GM12878 (cell line): ENCODE measurements at regions not wholly inside any gene's neighbourhood (a gene's known extent, or its start where the extent isn't known, plus 50 kb on each side); places are given as distances from the start of the nearest gene placed in this dataset.

Experiments used
- ATAC-seq: fragments of 200-7000 bp; cut with Tn5 transposase; 3 replicates; pipeline ENCODE4 v1.9.1; 2020; ENCODE audit warnings: mild to moderate bottlenecking, moderate library complexity
- BruUV-seq: library from RNA; stranded (reverse); fragments of 400-500 nt; replicated peaks from 2 replicates; lab custom pipeline; 2021; lab: Mats Ljungman, UMichigan
- CTCF ChIA-PET: fragments of 300-600 bp; sonication (Branson Sonifier 250); formaldehyde crosslinking; extraction: SDS; loops from one replicate; lab custom pipeline; 2021; ENCODE audit warnings: inconsistent platforms; lab: Yijun Ruan, JAX
- POLR2A ChIA-PET: fragments of 350-600 bp; formaldehyde crosslinking; extraction: SDS; loops from one replicate; lab custom pipeline; 2021; ENCODE audit warnings: inconsistent platforms; lab: Charles Lee
- RAD21 ChIA-PET: fragments of 300-600 bp; sonication (Branson Sonifier 250); formaldehyde crosslinking; loops from one replicate; lab custom pipeline; 2023; ENCODE audit warnings: antibody characterized with exemption; ENCODE audit not compliant: unreplicated experiment; lab: Charles Lee
- SMC1A ChIA-PET: fragments of 300-600 bp; sonication (Branson Sonifier 250); formaldehyde crosslinking; loops from one replicate; lab custom pipeline; 2023; ENCODE audit not compliant: unreplicated experiment, uncharacterized antibody; lab: Charles Lee
- DNase-seq: peaks from one replicate; pipeline ENCODE4 v3.0.0-alpha.2; 2011; ENCODE audit warnings: low read depth, low spot score
- FAIRE-seq: peaks from 3 replicates; lab custom pipeline; 2011; peaks lifted over from hg19 to GRCh38; lab: Jason Lieb, UNC
- H2AFZ ChIP-seq: 2 replicates; pipeline ENCODE4 v1.6.0; 2011; ENCODE audit warnings: low read depth, low read length, control low read depth; ENCODE audit not compliant: control insufficient read depth
- H3K27ac ChIP-seq: 2 replicates; pipeline ENCODE4 v1.5.1; 2011; ENCODE audit warnings: control low read depth; ENCODE audit not compliant: control insufficient read depth, insufficient read depth
- H3K27me3 ChIP-seq, 2 experiments: replicated peaks in 1 of 2; 2 replicates each; pipeline versions ENCODE4 v1.6.0 to v1.6.1; 2011; ENCODE audit warnings: low read length in 1 of 2; ENCODE audit not compliant: control insufficient read depth in 2 of 2, insufficient read depth in 2 of 2
- H3K36me3 ChIP-seq, 2 experiments: 2 replicates each; pipeline ENCODE4 v1.5.1; 2011; ENCODE audit warnings: low read length in 1 of 2; ENCODE audit not compliant: control insufficient read depth in 2 of 2, insufficient read depth in 2 of 2
- H3K4me1 ChIP-seq: 2 replicates; pipeline ENCODE4 v1.6.1; 2011; ENCODE audit warnings: mild to moderate bottlenecking, low read length, moderate library complexity, mixed read lengths; ENCODE audit not compliant: control insufficient read depth, insufficient read depth
- H3K4me2 ChIP-seq: 2 replicates; pipeline ENCODE4 v1.6.0; 2011; ENCODE audit warnings: control low read depth; ENCODE audit not compliant: control insufficient read depth, insufficient read depth
- H3K4me3 ChIP-seq: fragments of 200-600 bp; sonication (generic); 2 replicates; pipeline ENCODE4 v1.5.1; 2016
- H3K79me2 ChIP-seq: 2 replicates; pipeline ENCODE4 v1.6.0; 2011; ENCODE audit warnings: low read length; ENCODE audit not compliant: control insufficient read depth, insufficient read depth
- H3K9ac ChIP-seq: 2 replicates; pipeline ENCODE4 v1.8.0; 2011; ENCODE audit warnings: low read length, control low read depth, mixed read lengths; ENCODE audit not compliant: control insufficient read depth, insufficient read depth
- H3K9me3 ChIP-seq: replicated peaks from 3 replicates; pipeline ENCODE4 v1.5.1; 2011; ENCODE audit warnings: mild to moderate bottlenecking, low read length; ENCODE audit not compliant: control insufficient read depth, insufficient read depth
- H4K20me1 ChIP-seq: 2 replicates; pipeline ENCODE4 v1.6.0; 2011; ENCODE audit not compliant: control insufficient read depth, insufficient read depth
- CHD4 ChIP-seq: fragments of 200-600 bp; sonication (generic); IDR thresholded peaks from 2 replicates; pipeline ENCODE4 v1.6.1; 2016; ENCODE audit warnings: mild to moderate bottlenecking
- E2F4 ChIP-seq: IDR thresholded peaks from 2 replicates; pipeline ENCODE4 v1.6.1; 2012; ENCODE audit warnings: low read depth, low read length, improper control_type of control experiment
- KDM1A ChIP-seq: fragments of 200-600 bp; sonication (generic); IDR thresholded peaks from 2 replicates; pipeline ENCODE4 v1.6.1; 2016; ENCODE audit warnings: borderline replicate concordance
- NFYA ChIP-seq: IDR thresholded peaks from 2 replicates; pipeline ENCODE4 v1.6.1; 2011; ENCODE audit warnings: low read depth, mild to moderate bottlenecking, low read length, improper control_type of control experiment, borderline replicate concordance
- POLR2A ChIP-seq: IDR thresholded peaks from 2 replicates; pipeline ENCODE4 v1.6.1; 2011; ENCODE audit warnings: low read depth, mild to moderate bottlenecking, low read length
- SIN3A ChIP-seq: IDR thresholded peaks from 2 replicates; pipeline ENCODE4 v1.6.1; 2012; ENCODE audit warnings: low read depth, low read length, improper control_type of control experiment
- WGBS: methylation state at CpG from one replicate; pipeline ENCODE4 v1.1.6; 2016; ENCODE audit warnings: low lambda C conversion rate; ENCODE audit not compliant: insufficient replicate concordance, insufficient coverage; ENCODE audit errors: missing lambda C conversion rate; 5-methylcytosine and 5-hydroxymethylcytosine counted together
- in situ Hi-C: fragments of 300-500 bp; cut with MboI; formaldehyde crosslinking; loops from 9 replicates; pipeline ENCODE4 v1.14.3; 2018; ENCODE audit warnings: mixed read lengths
- intact Hi-C: fragments of 100-400 bp; cut with micrococcal nuclease; formaldehyde crosslinking; loops from one replicate; pipeline ENCODE4 v1.14.2; 2022; ENCODE audit not compliant: unreplicated experiment

- Histone ChIP-seq H3K9ac (no peak overlapping the region), H2AFZ (no peak overlapping the region), H3K4me3 (no peak overlapping the region)
- CTCF ChIA-PET: interaction anchor here (0.5 to 3.7 kb wide), 3 partner anchors 13 to 147 kb away, joined by 3 to 31 read pairs (median 6); no protein-coding TSS in a partner anchor
- TF ChIP-seq KDM1A (no peak), POLR2A (no peak), SIN3A (no peak), E2F4 (no peak), CHD4 (no peak), NFYA (no peak)
- TF ChIP-seq, all 136 proteins: peak for 0
- in situ Hi-C loops (loop anchor here (5.0 kb wide), 1 partner anchor 279 kb away; no protein-coding TSS in a partner anchor), intact Hi-C loops (loop anchor here (2.0 to 5.0 kb wide), 2 partner anchors 209 to 279 kb away; no protein-coding TSS in a partner anchor)
- ChIA-PET SMC1A (no interaction called here), RAD21 (no interaction called here), POLR2A (no interaction called here)
- peak; percentile 48 for ATAC-seq
- no peaks in the 10 kb centered on the region for H3K27me3 ChIP-seq
- H3K4me1 ChIP-seq: no peaks in the 10 kb centered on the region
- no TSS peak for BruUV-seq
- WGBS: 0% methylated on average over 1 of the region's 1 CpG
- H3K27ac ChIP-seq: no peak overlapping the region
- DNase-seq: no peak
- no peaks in the 10 kb centered on the region for H3K9me3 ChIP-seq
- H3K79me2 ChIP-seq: no peaks in the 10 kb centered on the region
- no peak for FAIRE-seq
- H3K36me3 ChIP-seq: no peaks in the 10 kb centered on the region
- H3K4me2 ChIP-seq: no peak overlapping the region
- no peaks in the 10 kb centered on the region for H4K20me1 ChIP-seq
Measured at GRCh38 chr5:101943784-101944183, 352.3 kb downstream of the SLCO4C1 start.
